ENCODE measurements at regions not wholly inside any gene's neighbourhood (a gene's known extent, or its start where the extent isn't known, plus 50 kb on each side); places are given as distances from the start of the nearest gene placed in this dataset.

DNA sequence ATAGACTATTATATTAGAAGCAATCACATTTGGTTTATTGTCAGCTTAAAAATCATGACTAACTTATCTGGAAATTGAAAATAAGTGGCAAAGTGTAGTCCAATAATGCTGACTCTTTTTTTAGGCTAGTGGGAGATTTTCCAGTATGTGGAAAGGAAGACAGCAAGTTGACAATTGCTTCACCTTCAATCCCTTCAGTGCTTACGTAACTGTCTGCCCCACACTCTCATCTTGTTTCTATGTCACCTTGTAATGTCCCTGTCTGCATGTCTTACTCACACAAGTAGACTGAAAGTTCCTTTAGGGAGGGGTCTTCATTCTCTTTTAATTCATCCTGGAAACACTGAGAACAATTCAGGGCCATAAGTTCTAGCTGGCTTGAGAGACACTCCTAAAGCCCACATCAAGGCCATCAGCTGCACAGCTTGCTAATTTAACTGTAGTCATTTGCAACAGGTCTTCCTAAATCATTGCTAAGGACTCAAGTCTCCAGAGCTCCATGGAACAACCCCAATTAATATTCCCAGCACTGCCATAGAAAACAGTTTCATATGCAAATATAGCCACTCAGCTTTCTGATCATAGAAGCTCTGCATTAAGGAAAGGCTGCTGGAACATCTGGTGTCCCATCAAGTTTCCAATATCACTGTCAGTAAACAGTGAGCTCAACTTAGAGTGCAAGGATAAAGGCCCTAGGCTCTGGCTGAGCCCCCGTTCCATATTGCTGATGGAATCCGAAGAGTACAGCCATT is 230.5 kb downstream of the ETAA1 start:
- TF ChIP-seq, protein P1, sequence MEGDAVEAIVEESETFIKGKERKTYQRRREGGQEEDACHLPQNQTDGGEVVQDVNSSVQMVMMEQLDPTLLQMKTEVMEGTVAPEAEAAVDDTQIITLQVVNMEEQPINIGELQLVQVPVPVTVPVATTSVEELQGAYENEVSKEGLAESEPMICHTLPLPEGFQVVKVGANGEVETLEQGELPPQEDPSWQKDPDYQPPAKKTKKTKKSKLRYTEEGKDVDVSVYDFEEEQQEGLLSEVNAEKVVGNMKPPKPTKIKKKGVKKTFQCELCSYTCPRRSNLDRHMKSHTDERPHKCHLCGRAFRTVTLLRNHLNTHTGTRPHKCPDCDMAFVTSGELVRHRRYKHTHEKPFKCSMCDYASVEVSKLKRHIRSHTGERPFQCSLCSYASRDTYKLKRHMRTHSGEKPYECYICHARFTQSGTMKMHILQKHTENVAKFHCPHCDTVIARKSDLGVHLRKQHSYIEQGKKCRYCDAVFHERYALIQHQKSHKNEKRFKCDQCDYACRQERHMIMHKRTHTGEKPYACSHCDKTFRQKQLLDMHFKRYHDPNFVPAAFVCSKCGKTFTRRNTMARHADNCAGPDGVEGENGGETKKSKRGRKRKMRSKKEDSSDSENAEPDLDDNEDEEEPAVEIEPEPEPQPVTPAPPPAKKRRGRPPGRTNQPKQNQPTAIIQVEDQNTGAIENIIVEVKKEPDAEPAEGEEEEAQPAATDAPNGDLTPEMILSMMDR (IDR thresholded peaks at IDR 0.05) = no peak
- no peak for TF ChIP-seq POLR2A (IDR thresholded peaks at IDR 0.05)

All from lower leg skin (tissue), 3 donors.